ENCODE measurements at regions not wholly inside any gene's neighbourhood (a gene's known extent, or its start where the extent isn't known, plus 50 kb on each side); places are given as distances from the start of the nearest gene placed in this dataset.
"Not testable (repeated sequence)": the region's sequence is repeated elsewhere in the genome, so short reads cannot be mapped to it uniquely, and the experiment has no call there.

- DNase-seq: no peak
- intact Hi-C loops (cut with micrococcal nuclease): no loop called here
- no peaks in the 10 kb centered on the region for H3K36me3 ChIP-seq
Measured at GRCh38 chr13:104530741-104531140, 1464.5 kb upstream of the SLC10A2 start.

GRCh38 chr13:104526561-104526960 lies 1460.3 kb upstream of the SLC10A2 start:
- intact Hi-C loops (cut with micrococcal nuclease): no loop called here
- no peaks in the 10 kb centered on the region for H3K4me1 ChIP-seq

More at GRCh38 chr13:104530741-104531140, 1464.5 kb upstream of the SLC10A2 start:
- Histone ChIP-seq H3K4me3 (no peak overlapping the region), H3K9me3 (replicated peaks) (no peaks in the 10 kb centered on the region), H3K27ac (replicated peaks) (no peak overlapping the region), H3K4me1 (no peaks in the 10 kb centered on the region), H3K27me3 (ENCODE audit: low read depth) (no peaks in the 10 kb centered on the region)
- no peak for TF ChIP-seq CTCF (IDR thresholded peaks at IDR 0.05; ENCODE audit: borderline replicate concordance)

GRCh38 chr13:104525467-104525866 lies 1459.2 kb upstream of the SLC10A2 start:
- H3K4me3 ChIP-seq: no peak overlapping the region
- intact Hi-C loops (cut with micrococcal nuclease): no loop called here
- no peak for TF ChIP-seq CTCF (IDR thresholded peaks at IDR 0.05; ENCODE audit: borderline replicate concordance)
- H3K27me3 ChIP-seq (ENCODE audit: low read depth): no peaks in the 10 kb centered on the region
- no peak for DNase-seq
- H3K36me3 ChIP-seq: no peaks in the 10 kb centered on the region
- peaks cover 14% of the 10 kb centered on the region for H3K9me3 ChIP-seq (replicated peaks)
- no peak overlapping the region for H3K27ac ChIP-seq (replicated peaks)
- H3K4me1 ChIP-seq: no peaks in the 10 kb centered on the region

More at GRCh38 chr13:104526561-104526960, 1460.3 kb upstream of the SLC10A2 start:
- H3K9me3 ChIP-seq (replicated peaks): peaks cover 14% of the 10 kb centered on the region
- H3K36me3 ChIP-seq: no peaks in the 10 kb centered on the region
- no peak overlapping the region for H3K27ac ChIP-seq (replicated peaks)
- H3K27me3 ChIP-seq (ENCODE audit: low read depth): no peaks in the 10 kb centered on the region
- H3K4me3 ChIP-seq: no peak overlapping the region
- no peak for TF ChIP-seq CTCF (IDR thresholded peaks at IDR 0.05; ENCODE audit: borderline replicate concordance)
- no peak for DNase-seq

GRCh38 chr13:104522235-104523072 lies 1456.2 kb upstream of the SLC10A2 start:
- Histone ChIP-seq H3K4me1 (no peaks in the 10 kb centered on the region), H3K27ac (replicated peaks) (no peak overlapping the region), H3K36me3 (no peaks in the 10 kb centered on the region), H3K9me3 (replicated peaks) (peaks cover 14% of the 10 kb centered on the region), H3K27me3 (ENCODE audit: low read depth) (no peaks in the 10 kb centered on the region), H3K4me3 (no peak overlapping the region)
- intact Hi-C loops (cut with micrococcal nuclease): no loop called here
- peak; percentile 26 for DNase-seq
- no peak for TF ChIP-seq CTCF (IDR thresholded peaks at IDR 0.05; ENCODE audit: borderline replicate concordance)

- no peak overlapping the region for H3K4me3 ChIP-seq
- no peaks in the 10 kb centered on the region for H3K4me1 ChIP-seq
- H3K27me3 ChIP-seq (ENCODE audit: low read depth): no peaks in the 10 kb centered on the region
- no peaks in the 10 kb centered on the region for H3K36me3 ChIP-seq
- H3K9me3 ChIP-seq (replicated peaks): no peaks in the 10 kb centered on the region
- no peak for DNase-seq
- intact Hi-C loops (cut with micrococcal nuclease): no loop called here
- no peak for TF ChIP-seq CTCF (IDR thresholded peaks at IDR 0.05; ENCODE audit: borderline replicate concordance)
- no peak overlapping the region for H3K27ac ChIP-seq (replicated peaks)
Measured at GRCh38 chr13:104510422-104510821, 1444.2 kb upstream of the SLC10A2 start.

- H3K27ac ChIP-seq (replicated peaks); H3K36me3 ChIP-seq; DNase-seq; H3K27me3 ChIP-seq (ENCODE audit: low read depth); intact Hi-C loops (cut with micrococcal nuclease); H3K4me3 ChIP-seq; H3K4me1 ChIP-seq: not testable (repeated sequence)
- H3K9me3 ChIP-seq (replicated peaks): peaks cover 19% of the 10 kb centered on the region
Measured at GRCh38 chr13:104493502-104493901, 1427.3 kb upstream of the SLC10A2 start.
